Vagina (tissue), 2 donors: ENCODE measurements at regions not wholly inside any gene's neighbourhood (a gene's known extent, or its start where the extent isn't known, plus 50 kb on each side); places are given as distances from the start of the nearest gene placed in this dataset.

Source experiments
- DNase-seq, 2 donors: peaks; one replicate each; pipeline ENCODE4 v3.0.0-alpha.2; 2017; ENCODE audit errors: extremely low spot score in 2 of 2
- H3K27ac ChIP-seq: fragments of 200-600 bp; sonication (generic); one replicate; pipeline ENCODE4 v1.5.1; 2019
- H3K27me3 ChIP-seq: fragments of 200-600 bp; sonication (generic); one replicate; pipeline ENCODE4 v1.5.1; 2019
- H3K36me3 ChIP-seq, 2 donors: fragments of 200-600 bp; sonication (generic); one replicate each; pipeline ENCODE4 v1.5.1; 2017 to 2019
- H3K4me1 ChIP-seq: fragments of 200-600 bp; sonication (generic); one replicate; pipeline ENCODE4 v1.5.1; 2019
- H3K4me3 ChIP-seq, 2 donors: fragments of 200-600 bp; sonication (generic); 1 replicate in 1 of 2; 2 replicates in 1 of 2; pipeline ENCODE4 v1.5.1; 2016 to 2019
- H3K9me3 ChIP-seq: fragments of 200-600 bp; sonication (generic); one replicate; pipeline ENCODE4 v1.5.1; 2019
- CTCF ChIP-seq, 3 experiments: fragments of 450-650 bp in 2 of 3; fragments of 200-600 bp in 1 of 3; sonication (generic) in 1 of 3; IDR thresholded peaks; one replicate each; pipeline ENCODE4 v1.5.1; 2017 to 2019; ENCODE audit warnings: antibody characterized with exemption in 3 of 3, mild to moderate bottlenecking in 2 of 3, moderate library complexity in 2 of 3
- POLR2A ChIP-seq, 2 donors: fragments of 450-650 bp; IDR thresholded peaks; one replicate each; pipeline ENCODE4 v1.6.1; 2017; ENCODE audit warnings: antibody characterized with exemption in 2 of 2, mild to moderate bottlenecking in 2 of 2, moderate library complexity in 2 of 2
- POLR2AphosphoS5 ChIP-seq, 2 donors: sonication (generic); formaldehyde crosslinking; IDR thresholded peaks; one replicate each; pipeline ENCODE4 v1.9.0; 2017; ENCODE audit warnings: antibody characterized with exemption in 2 of 2, mild to moderate bottlenecking in 2 of 2, low read depth in 1 of 2; ENCODE audit not compliant: insufficient read depth in 1 of 2
- intact Hi-C: fragments of 100-400 bp; cut with DNase I; formaldehyde crosslinking; loops from one replicate; pipeline ENCODE4 v1.15.1; 2023

DNA sequence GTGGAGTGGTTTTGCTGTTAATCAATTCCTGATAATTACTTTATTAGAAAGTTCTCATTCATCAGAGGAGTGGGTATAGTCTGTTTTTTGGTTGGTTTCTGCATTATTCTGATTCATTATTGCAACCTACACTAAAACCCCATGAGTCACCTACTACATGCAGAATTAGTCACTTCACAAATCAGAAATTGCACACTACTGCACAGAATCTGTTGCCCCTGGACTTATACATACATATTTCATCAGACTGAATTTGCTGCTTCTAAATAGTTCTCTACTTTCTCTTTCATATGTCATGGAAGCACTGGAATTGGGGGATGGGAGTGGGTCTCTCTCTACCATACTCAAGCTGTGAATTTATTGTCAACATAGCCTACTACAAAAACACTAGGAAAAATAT, 585.1 kb downstream of the DNAH5 start:
- Histone ChIP-seq H3K36me3 (no peaks in the 10 kb centered on the region), H3K9me3 (no peaks in the 10 kb centered on the region), H3K4me3 (no peak overlapping the region), H3K4me1 (no peaks in the 10 kb centered on the region), H3K27ac (no peak overlapping the region), H3K27me3 (no peaks in the 10 kb centered on the region)
- DNase-seq, result no peak
- TF ChIP-seq CTCF (IDR thresholded peaks at IDR 0.05) (no peak), POLR2A (IDR thresholded peaks at IDR 0.05) (no peak), POLR2AphosphoS5 (IDR thresholded peaks at IDR 0.05; ENCODE audit: insufficient read depth in 1 of 2, low read depth in 1 of 2) (no peak)
- intact Hi-C loops, result no loop called here

GRCh38 chr5:13358342-13358741, 586.1 kb downstream of the DNAH5 start:
- Histone ChIP-seq H3K4me1 (no peaks in the 10 kb centered on the region), H3K4me3 (no peak overlapping the region), H3K36me3 (no peaks in the 10 kb centered on the region), H3K9me3 (no peaks in the 10 kb centered on the region), H3K27me3 (no peaks in the 10 kb centered on the region), H3K27ac (no peak overlapping the region)
- intact Hi-C loops, result no loop called here
- no peak for DNase-seq
- TF ChIP-seq POLR2AphosphoS5 (IDR thresholded peaks at IDR 0.05; ENCODE audit: insufficient read depth in 1 of 2, low read depth in 1 of 2) (no peak), CTCF (IDR thresholded peaks at IDR 0.05) (no peak), POLR2A (IDR thresholded peaks at IDR 0.05) (no peak)

- DNase-seq, result no peak
- H3K9me3 ChIP-seq, result no peaks in the 10 kb centered on the region
- no peaks in the 10 kb centered on the region for H3K27me3 ChIP-seq
- TF ChIP-seq POLR2A (IDR thresholded peaks at IDR 0.05), result no peak
- no peak for TF ChIP-seq POLR2AphosphoS5 (IDR thresholded peaks at IDR 0.05; ENCODE audit: insufficient read depth in 1 of 2, low read depth in 1 of 2)
- no peak for TF ChIP-seq CTCF (IDR thresholded peaks at IDR 0.05)
- no peak overlapping the region for H3K27ac ChIP-seq
- H3K36me3 ChIP-seq, result no peaks in the 10 kb centered on the region
- H3K4me1 ChIP-seq, result no peaks in the 10 kb centered on the region
- intact Hi-C loops, result no loop called here
- H3K4me3 ChIP-seq, result no peak overlapping the region
Observed at GRCh38 chr5:13357929-13358328, 586.6 kb downstream of the DNAH5 start.

GRCh38 chr5:13356226-13356625, 588.3 kb downstream of the DNAH5 start:
- Histone ChIP-seq H3K27ac (no peak overlapping the region), H3K27me3 (no peaks in the 10 kb centered on the region), H3K9me3 (no peaks in the 10 kb centered on the region), H3K36me3 (no peaks in the 10 kb centered on the region), H3K4me1 (no peaks in the 10 kb centered on the region), H3K4me3 (no peak overlapping the region)
- intact Hi-C loops, result no loop called here
- TF ChIP-seq POLR2AphosphoS5 (IDR thresholded peaks at IDR 0.05; ENCODE audit: insufficient read depth in 1 of 2, low read depth in 1 of 2) (no peak), POLR2A (IDR thresholded peaks at IDR 0.05) (no peak), CTCF (IDR thresholded peaks at IDR 0.05) (no peak)
- no peak for DNase-seq

DNA sequence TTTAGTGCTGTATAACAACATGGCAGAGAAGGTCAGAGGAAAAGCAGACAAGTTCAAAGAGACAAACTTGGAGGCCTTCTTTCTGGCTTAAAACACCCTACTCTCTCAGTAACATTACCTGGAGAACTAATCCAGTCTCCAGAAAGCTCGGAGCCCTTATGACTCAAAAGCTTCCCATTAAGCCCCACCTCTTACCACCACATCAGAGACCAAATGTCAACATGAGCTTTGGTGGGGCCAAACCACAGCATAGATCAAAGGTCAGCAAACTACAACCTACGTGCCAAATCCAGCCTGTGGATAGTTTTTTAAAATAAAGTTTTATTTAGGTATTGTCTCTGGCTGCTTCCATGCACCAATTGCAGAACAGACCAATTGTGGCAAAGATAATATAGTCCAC, 589.9 kb downstream of the DNAH5 start:
- DNase-seq, result no peak
- H3K9me3 ChIP-seq, result no peaks in the 10 kb centered on the region
- no peak overlapping the region for H3K27ac ChIP-seq
- no peaks in the 10 kb centered on the region for H3K36me3 ChIP-seq
- H3K4me3 ChIP-seq, result no peak overlapping the region
- intact Hi-C loops, result no loop called here
- TF ChIP-seq CTCF (IDR thresholded peaks at IDR 0.05) (no peak), POLR2AphosphoS5 (IDR thresholded peaks at IDR 0.05; ENCODE audit: insufficient read depth in 1 of 2, low read depth in 1 of 2) (no peak), POLR2A (IDR thresholded peaks at IDR 0.05) (no peak)
- H3K27me3 ChIP-seq, result no peaks in the 10 kb centered on the region
- H3K4me1 ChIP-seq, result no peaks in the 10 kb centered on the region
